SU-DHL-6 (cell line): ENCODE measurements at regions not wholly inside any gene's neighbourhood (a gene's known extent, or its start where the extent isn't known, plus 50 kb on each side); places are given as distances from the start of the nearest gene placed in this dataset.

Experiments
- CTCF ChIP-seq: fragments of 200-600 bp; sonication (generic); IDR thresholded peaks from one replicate; pipeline ENCODE4 v1.5.1; 2017; ENCODE audit warnings: antibody characterized with exemption, mild to moderate bottlenecking, low read length, moderate library complexity; ENCODE audit not compliant: insufficient read depth, poor library complexity, severe bottlenecking
- EZH2phosphoT487 ChIP-seq: fragments of 200-600 bp; sonication (generic), shearing (Covaris generic); conservative IDR thresholded peaks from 2 replicates; pipeline ENCODE4 v1.6.1; 2018; ENCODE audit warnings: mild to moderate bottlenecking, antibody characterized with exemption, low read length, moderate library complexity, mixed read lengths

GRCh38 chr10:44180321-44181168 lies 204.4 kb downstream of the CXCL12 start:
- TF ChIP-seq CTCF (no peak), EZH2phosphoT487 (no peak)
